H1 (cell line): ENCODE measurements at regions not wholly inside any gene's neighbourhood (a gene's known extent, or its start where the extent isn't known, plus 50 kb on each side); places are given as distances from the start of the nearest gene placed in this dataset.

Experiments used
- CTCF ChIA-PET: fragments of 300-600 bp; sonication (Branson Sonifier 250); formaldehyde crosslinking; loops from one replicate; lab custom pipeline; 2021; ENCODE audit not compliant: partially characterized antibody; lab: Charles Lee
- POLR2A ChIA-PET: fragments of 300-600 bp; sonication (Branson Sonifier 250); formaldehyde crosslinking; loops from one replicate; lab custom pipeline; 2021; ENCODE audit warnings: inconsistent platforms; ENCODE audit not compliant: partially characterized antibody; lab: Charles Lee
- DNase-seq, 2 experiments: peaks; one replicate each; pipeline versions ENCODE4 v3.0.0 to v3.0.0-alpha.2; 2010 to 2022; ENCODE audit warnings: low spot score in 2 of 2, low read depth in 1 of 2, mixed read lengths in 1 of 2
- FAIRE-seq: peaks from 2 replicates; lab custom pipeline; 2011; peaks lifted over from hg19 to GRCh38; lab: Jason Lieb, UNC
- H2AFZ ChIP-seq: 2 replicates; pipeline ENCODE4 v1.8.1; 2012; ENCODE audit warnings: low read length, inconsistent platforms
- H2AK5ac ChIP-seq: 2 replicates; pipeline ENCODE4 v1.6.1; 2013; ENCODE audit warnings: low read depth, low read length
- H2BK120ac ChIP-seq: replicated peaks from 2 replicates; pipeline ENCODE3; 2013; ENCODE audit warnings: low read depth, low read length, inconsistent platforms
- H2BK12ac ChIP-seq: 2 replicates; pipeline ENCODE4 v1.6.1; 2013; ENCODE audit warnings: low read depth, low read length
- H2BK15ac ChIP-seq: 2 replicates; pipeline ENCODE4 v1.6.1; 2013; ENCODE audit warnings: low read length
- H2BK20ac ChIP-seq: 2 replicates; pipeline ENCODE4 v1.6.1; 2013; ENCODE audit warnings: low read length
- H2BK5ac ChIP-seq: 2 replicates; pipeline ENCODE4 v1.6.1; 2013; ENCODE audit warnings: low read depth, low read length
- H3K14ac ChIP-seq: 2 replicates; pipeline ENCODE4 v1.6.1; 2013; ENCODE audit warnings: inconsistent platforms; ENCODE audit not compliant: insufficient read length
- H3K18ac ChIP-seq: 2 replicates; pipeline ENCODE4 v1.6.1; 2013; ENCODE audit warnings: low read length; ENCODE audit errors: extremely low read depth
- H3K23ac ChIP-seq: 2 replicates; pipeline ENCODE4 v1.6.1; 2013; ENCODE audit warnings: inconsistent platforms; ENCODE audit not compliant: insufficient read length
- H3K23me2 ChIP-seq: 2 replicates; pipeline ENCODE4 v1.6.1; 2013; ENCODE audit warnings: low read depth, low read length
- H3K27ac ChIP-seq: 2 replicates; pipeline ENCODE4 v1.6.1; 2011; ENCODE audit warnings: low read depth, low read length, inconsistent platforms
- H3K27me3 ChIP-seq, 4 experiments: replicated peaks in 1 of 4; 1 replicate in 1 of 4; 2 replicates in 3 of 4; pipeline versions ENCODE4 v1.6.1 to v1.8.1; 2011 to 2013; ENCODE audit warnings: low read length in 3 of 4, mild to moderate bottlenecking in 3 of 4, inconsistent platforms in 2 of 4, mixed read lengths in 2 of 4, moderate library complexity in 1 of 4; ENCODE audit not compliant: control insufficient read depth in 3 of 4, insufficient read depth in 3 of 4; ENCODE audit errors: extremely low read depth in 1 of 4
- H3K36me3 ChIP-seq, 4 experiments: 2 replicates each; pipeline versions ENCODE4 v1.6.1 to v1.8.1; 2011 to 2013; ENCODE audit warnings: mild to moderate bottlenecking in 4 of 4, low read length in 3 of 4, moderate library complexity in 2 of 4, control low read depth in 1 of 4, inconsistent platforms in 1 of 4; ENCODE audit not compliant: insufficient read depth in 4 of 4, control insufficient read depth in 2 of 4
- H3K4ac ChIP-seq: replicated peaks from 2 replicates; pipeline ENCODE3; 2013; ENCODE audit warnings: low read length, low read depth, mixed read lengths, inconsistent platforms; ENCODE audit not compliant: insufficient read length
- H3K4me1 ChIP-seq, 4 experiments: replicated peaks in 1 of 4; 1 replicate in 1 of 4; 2 replicates in 3 of 4; pipeline versions ENCODE4 v1.6.1 to v1.8.1; 2011 to 2013; ENCODE audit warnings: low read length in 3 of 4, inconsistent platforms in 2 of 4, mixed read lengths in 1 of 4; ENCODE audit not compliant: insufficient read depth in 4 of 4, control insufficient read depth in 3 of 4
- H3K4me2 ChIP-seq, 2 experiments: 2 replicates each; pipeline versions ENCODE4 v1.6.1 to v1.8.1; 2011 to 2013; ENCODE audit warnings: low read depth in 2 of 2, low read length in 2 of 2, control low read depth in 1 of 2, inconsistent platforms in 1 of 2, mild to moderate bottlenecking in 1 of 2; ENCODE audit not compliant: insufficient read depth in 1 of 2
- H3K4me3 ChIP-seq, 4 experiments: fragments of 200-600, 300-600 bp in 1 of 4; sonication (generic), shearing (Covaris generic), sonication (Bioruptor Twin) in 1 of 4; 2 replicates each; pipeline versions ENCODE4 v1.5.1 to v1.8.1; 2011 to 2016; ENCODE audit warnings: low read length in 4 of 4, low read depth in 3 of 4, control low read depth in 2 of 4, inconsistent platforms in 2 of 4, mild to moderate bottlenecking in 2 of 4, mixed read lengths in 1 of 4, moderate library complexity in 1 of 4; ENCODE audit not compliant: insufficient read depth in 2 of 4; ENCODE audit errors: extremely low read depth in 1 of 4
- H3K56ac ChIP-seq: replicated peaks from 2 replicates; pipeline ENCODE3; 2013; ENCODE audit warnings: low read depth, mild to moderate bottlenecking, mixed read lengths, low read length, inconsistent platforms; ENCODE audit not compliant: insufficient read length
- H3K79me1 ChIP-seq: 2 replicates; pipeline ENCODE4 v1.6.1; 2013; ENCODE audit warnings: low read depth, low read length, control low read depth
- H3K79me2 ChIP-seq, 2 experiments: 2 replicates each; pipeline versions ENCODE4 v1.6.1 to v1.8.1; 2012 to 2013; ENCODE audit warnings: low read length in 2 of 2, mild to moderate bottlenecking in 2 of 2, inconsistent platforms in 1 of 2; ENCODE audit not compliant: insufficient read depth in 2 of 2, control insufficient read depth in 1 of 2
- H3K9ac ChIP-seq, 4 experiments: replicated peaks in 1 of 4; 1 replicate in 1 of 4; 2 replicates in 3 of 4; pipeline versions ENCODE4 v1.6.1 to v1.8.1; 2011 to 2013; ENCODE audit warnings: low read depth in 3 of 4, low read length in 3 of 4, control low read depth in 2 of 4, mild to moderate bottlenecking in 2 of 4, moderate library complexity in 2 of 4, inconsistent platforms in 1 of 4; ENCODE audit errors: extremely low read depth in 1 of 4
- H3K9me3 ChIP-seq, 2 experiments: 2 replicates each; pipeline versions ENCODE4 v1.6.1 to v1.8.1; 2012 to 2013; ENCODE audit warnings: mild to moderate bottlenecking in 2 of 2, moderate library complexity in 2 of 2, control low read depth in 1 of 2, inconsistent platforms in 1 of 2, low read depth in 1 of 2, low read length in 1 of 2, mixed read lengths in 1 of 2; ENCODE audit not compliant: insufficient read depth in 2 of 2
- H4K20me1 ChIP-seq, 2 experiments: replicated peaks in 1 of 2; 2 replicates each; pipeline versions ENCODE3 to v1.8.1; 2011 to 2013; ENCODE audit warnings: inconsistent platforms in 2 of 2, low read length in 2 of 2, mild to moderate bottlenecking in 1 of 2; ENCODE audit not compliant: insufficient read depth in 2 of 2, control insufficient read depth in 1 of 2
- H4K5ac ChIP-seq: 2 replicates; pipeline ENCODE4 v1.6.1; 2013; ENCODE audit warnings: low read length, low read depth, mixed read lengths, inconsistent platforms; ENCODE audit not compliant: insufficient read length
- H4K8ac ChIP-seq: 2 replicates; pipeline ENCODE4 v1.8.0; 2013; ENCODE audit warnings: mild to moderate bottlenecking, moderate library complexity, low read length, inconsistent platforms; ENCODE audit not compliant: insufficient read depth; ENCODE audit errors: extremely low read depth
- H4K91ac ChIP-seq: replicated peaks from 2 replicates; pipeline ENCODE3; 2013; ENCODE audit warnings: low read length, mixed read lengths, inconsistent platforms; ENCODE audit not compliant: insufficient read length
- CTBP2 ChIP-seq: IDR thresholded peaks from 2 replicates; pipeline ENCODE4 v1.7.0; 2011; ENCODE audit warnings: borderline replicate concordance, mild to moderate bottlenecking, moderate library complexity, mixed read lengths, low read length; ENCODE audit not compliant: insufficient read depth, insufficient read length
- WGBS, 2 experiments: shearing (Covaris generic) in 1 of 2; methylation state at CpG; one replicate each; pipeline versions ENCODE4 v1.1.6 to v1.1.7; 2013 to 2015; ENCODE audit warnings: low lambda C conversion rate in 2 of 2, mixed read lengths in 2 of 2, inconsistent platforms in 1 of 2, low coverage in 1 of 2, missing lambda C conversion rate in 1 of 2; ENCODE audit not compliant: insufficient replicate concordance in 2 of 2, insufficient coverage in 1 of 2, insufficient read length in 1 of 2; ENCODE audit errors: extremely low coverage in 1 of 2, missing lambda C conversion rate in 1 of 2; 5-methylcytosine and 5-hydroxymethylcytosine counted together

GRCh38 chrX:4671344-4671743, 957.9 kb upstream of the PRKX start:
- H3K36me3 ChIP-seq: no peaks in the 10 kb centered on the region
- H2AFZ ChIP-seq: no peak overlapping the region
- no peak for TF ChIP-seq CTBP2
- no peaks in the 10 kb centered on the region for H3K23me2 ChIP-seq
- H3K18ac ChIP-seq: no peak overlapping the region
- H2BK20ac ChIP-seq: no peak overlapping the region
- no peak overlapping the region for H2BK15ac ChIP-seq
- H3K9me3 ChIP-seq: no peaks in the 10 kb centered on the region
- WGBS, 2 experiments: 90% methylated on average over 3 of the region's 4 CpGs; no CpG with 5 or more reads in 1 of the 2 experiments
- H4K5ac ChIP-seq: no peak overlapping the region
- no peak overlapping the region for H2AK5ac ChIP-seq
- no peak for DNase-seq
- H4K8ac ChIP-seq: no peak overlapping the region
- no peaks in the 10 kb centered on the region for H3K27me3 ChIP-seq
- no peak for FAIRE-seq
- no peak overlapping the region for H3K4me2 ChIP-seq
- no peak overlapping the region for H3K4me3 ChIP-seq
- H3K23ac ChIP-seq: no peak overlapping the region
- H3K4ac ChIP-seq: no peak overlapping the region
- no peak overlapping the region for H3K27ac ChIP-seq
- no peaks in the 10 kb centered on the region for H3K79me1 ChIP-seq
- no peaks in the 10 kb centered on the region for H3K4me1 ChIP-seq
- no peak overlapping the region for H3K9ac ChIP-seq
- no peak overlapping the region for H4K91ac ChIP-seq
- no peak overlapping the region for H2BK5ac ChIP-seq
- H2BK12ac ChIP-seq: no peak overlapping the region
- no peak overlapping the region for H3K56ac ChIP-seq
- no peak overlapping the region for H2BK120ac ChIP-seq
- H3K14ac ChIP-seq: no peak overlapping the region
- ChIA-PET CTCF (no interaction called here), POLR2A (no interaction called here)
- no peaks in the 10 kb centered on the region for H4K20me1 ChIP-seq
- no peaks in the 10 kb centered on the region for H3K79me2 ChIP-seq
